Pancreas (tissue), 10 donors: ENCODE measurements at regions not wholly inside any gene's neighbourhood (a gene's known extent, or its start where the extent isn't known, plus 50 kb on each side); places are given as distances from the start of the nearest gene placed in this dataset.

Experiments
- ATAC-seq, 4 donors: fragments of 200-7000 bp; cut with Tn5 transposase; one replicate each; pipeline versions ENCODE4 v1.8.0 to v1.9.1; 2020; ENCODE audit warnings: mild to moderate bottlenecking in 4 of 4, moderate library complexity in 4 of 4
- DNase-seq, 6 donors: peaks; one replicate each; pipeline ENCODE4 v3.0.0-alpha.2; 2020
- FAIRE-seq: peaks from 2 replicates; lab custom pipeline; 2012; peaks lifted over from hg19 to GRCh38; lab: Jason Lieb, UNC
- H3K27ac ChIP-seq, 4 donors: fragments of 200-600 bp; sonication (generic); 1 replicate in 3 of 4; 2 replicates in 1 of 4; pipeline versions ENCODE4 v1.5.0 to v1.8.0; 2020
- H3K27me3 ChIP-seq, 4 donors: fragments of 200-600 bp; one replicate each; pipeline ENCODE4 v1.8.0; 2021
- H3K36me3 ChIP-seq, 3 donors: fragments of 200-600 bp; sonication (generic) in 1 of 3; one replicate each; pipeline versions ENCODE4 v1.5.0 to v1.8.0; 2020 to 2021
- H3K4me1 ChIP-seq, 3 donors: fragments of 200-600 bp; one replicate each; pipeline ENCODE4 v1.8.0; 2021
- H3K4me3 ChIP-seq, 4 donors: fragments of 200-600 bp; sonication (generic) in 2 of 4; one replicate each; pipeline versions ENCODE4 v1.5.0 to v1.8.0; 2020 to 2021
- H3K9me3 ChIP-seq, 4 donors: fragments of 200-600 bp; one replicate each; pipeline ENCODE4 v1.8.0; 2021
- WGBS, 2 donors: extraction: QIAGEN DNeasy Blood & Tissue Kit; methylation state at CpG; one replicate each; pipeline ENCODE4 v1.1.7; 2013; 5-methylcytosine and 5-hydroxymethylcytosine counted together
- intact Hi-C, 3 donors: fragments of 100-400 bp; cut with DNase I; formaldehyde crosslinking; loops; one replicate each; pipeline versions ENCODE4 v1.11.1 to v1.14.2; 2022
- TF ChIP-seq, protein P1 (sequence below), 4 donors: fragments of 200-600 bp; sonication (generic) in 3 of 4; IDR thresholded peaks; one replicate each; pipeline versions ENCODE4 v1.5.0 to v1.8.0; 2021; ENCODE audit warnings: antibody characterized with exemption in 4 of 4
- donor health status: healthy with polysubstance abuse.
- donor health status: DM: no; HTN: no; CAD: no; lungs with moderate emphysema.
- donor health status: DM: no; HTN: no; CAD: no.
- donor health status: control.
- donor health status: control.
- donor health status: Bipolar disorder and iron deficiency.
- donor health status: DM: yes; HTN: yes; CAD: no.
- donor health status: DM: no; HTN: no; CAD: no.
- donor health status: DM: no; HTN: no; CAD: no.
- donor health status: DM: yes; HTN: yes; CAD: no.

DNA sequence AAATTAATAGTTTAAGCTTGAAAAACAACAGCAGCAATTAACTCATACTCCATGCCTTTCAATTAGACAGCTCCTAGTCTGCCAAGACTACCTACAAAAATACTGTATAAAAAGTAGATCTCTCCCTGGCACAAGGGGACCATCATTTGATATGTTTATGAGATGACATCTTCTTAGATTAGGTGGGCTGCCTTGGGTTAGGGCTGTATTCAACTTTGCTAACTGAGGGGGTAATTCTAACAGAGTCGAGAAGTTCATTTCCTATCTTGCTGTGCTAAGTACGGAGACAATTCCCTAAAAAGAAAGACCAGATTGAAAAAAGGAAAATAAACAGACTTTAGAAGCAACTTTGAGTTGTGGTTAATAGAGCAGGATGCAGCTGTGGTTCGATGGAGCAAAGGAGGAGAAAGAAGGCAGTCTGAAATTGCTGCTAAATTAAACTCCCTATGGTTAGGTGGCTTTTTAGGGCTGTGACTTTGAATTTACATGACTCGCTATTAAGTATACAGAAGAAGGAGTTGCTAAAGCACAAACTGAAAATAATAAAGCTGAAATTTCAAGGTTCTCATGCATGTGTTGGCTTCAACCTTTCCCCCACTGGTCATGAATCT, 75.4 kb downstream of the CDC7 start:
- FAIRE-seq (no peak), DNase-seq (no peak), ATAC-seq (no peak)
- Histone ChIP-seq H3K4me1 (no peaks in the 10 kb centered on the region), H3K36me3 (no peaks in the 10 kb centered on the region), H3K4me3 (no peak overlapping the region), H3K9me3 (no peaks in the 10 kb centered on the region), H3K27ac (no peak overlapping the region), H3K27me3 (no peaks in the 10 kb centered on the region)
- TF ChIP-seq, protein P1, sequence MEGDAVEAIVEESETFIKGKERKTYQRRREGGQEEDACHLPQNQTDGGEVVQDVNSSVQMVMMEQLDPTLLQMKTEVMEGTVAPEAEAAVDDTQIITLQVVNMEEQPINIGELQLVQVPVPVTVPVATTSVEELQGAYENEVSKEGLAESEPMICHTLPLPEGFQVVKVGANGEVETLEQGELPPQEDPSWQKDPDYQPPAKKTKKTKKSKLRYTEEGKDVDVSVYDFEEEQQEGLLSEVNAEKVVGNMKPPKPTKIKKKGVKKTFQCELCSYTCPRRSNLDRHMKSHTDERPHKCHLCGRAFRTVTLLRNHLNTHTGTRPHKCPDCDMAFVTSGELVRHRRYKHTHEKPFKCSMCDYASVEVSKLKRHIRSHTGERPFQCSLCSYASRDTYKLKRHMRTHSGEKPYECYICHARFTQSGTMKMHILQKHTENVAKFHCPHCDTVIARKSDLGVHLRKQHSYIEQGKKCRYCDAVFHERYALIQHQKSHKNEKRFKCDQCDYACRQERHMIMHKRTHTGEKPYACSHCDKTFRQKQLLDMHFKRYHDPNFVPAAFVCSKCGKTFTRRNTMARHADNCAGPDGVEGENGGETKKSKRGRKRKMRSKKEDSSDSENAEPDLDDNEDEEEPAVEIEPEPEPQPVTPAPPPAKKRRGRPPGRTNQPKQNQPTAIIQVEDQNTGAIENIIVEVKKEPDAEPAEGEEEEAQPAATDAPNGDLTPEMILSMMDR (IDR thresholded peaks at IDR 0.05), result no peak
- intact Hi-C loops, result no loop called here
- WGBS, 2 donors, result 76 to 78% methylated on average over 4 of the region's 4 CpGs

DNA sequence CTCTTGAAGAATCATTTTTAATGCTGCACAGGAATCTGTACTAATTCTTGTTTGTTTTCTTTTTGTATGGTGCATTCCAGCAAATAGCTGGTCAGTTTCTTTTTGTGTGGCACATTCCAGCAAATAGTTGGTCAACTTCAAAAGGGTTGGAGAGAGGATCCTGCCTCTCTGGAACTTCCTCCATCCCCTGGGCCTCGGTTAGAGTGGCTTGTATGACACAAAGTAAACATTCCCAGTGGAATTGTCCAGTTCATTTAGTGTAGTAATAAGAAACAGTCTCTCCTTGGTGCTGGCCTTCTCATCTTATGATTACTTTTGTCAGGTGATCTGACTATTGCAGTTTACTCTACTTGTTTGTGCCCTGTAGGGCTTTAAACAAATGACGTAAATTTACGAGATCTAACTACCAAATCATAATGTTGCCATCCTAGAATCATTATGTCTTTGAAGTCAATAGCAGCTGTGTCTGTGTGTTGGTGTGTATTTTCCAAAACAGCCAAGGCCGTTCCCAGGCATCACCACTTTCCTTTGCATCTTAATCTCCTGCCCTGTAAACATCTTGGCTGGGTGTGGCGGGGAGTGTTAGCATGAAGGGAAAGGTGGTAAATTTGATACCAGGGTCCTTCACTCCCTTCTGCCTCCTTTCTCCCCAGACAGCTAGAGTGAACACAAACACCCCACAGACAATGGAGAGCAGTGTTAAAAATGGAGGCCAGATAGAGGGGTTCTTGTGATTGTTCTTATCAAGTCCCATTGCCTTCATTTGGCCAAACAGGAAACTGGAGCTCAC, 77.9 kb downstream of the CDC7 start:
- Histone ChIP-seq H3K27me3 (no peaks in the 10 kb centered on the region), H3K4me1 (no peaks in the 10 kb centered on the region), H3K27ac (no peak overlapping the region), H3K36me3 (no peaks in the 10 kb centered on the region), H3K4me3 (no peak overlapping the region), H3K9me3 (no peaks in the 10 kb centered on the region)
- no peak for FAIRE-seq
- 72 to 80% methylated on average over 5 of the region's 5 CpGs for WGBS, 2 donors
- intact Hi-C loops, result no loop called here
- ATAC-seq, result no peak
- DNase-seq, result no peak
- TF ChIP-seq, protein P1 (IDR thresholded peaks at IDR 0.05), result no peak

DNA sequence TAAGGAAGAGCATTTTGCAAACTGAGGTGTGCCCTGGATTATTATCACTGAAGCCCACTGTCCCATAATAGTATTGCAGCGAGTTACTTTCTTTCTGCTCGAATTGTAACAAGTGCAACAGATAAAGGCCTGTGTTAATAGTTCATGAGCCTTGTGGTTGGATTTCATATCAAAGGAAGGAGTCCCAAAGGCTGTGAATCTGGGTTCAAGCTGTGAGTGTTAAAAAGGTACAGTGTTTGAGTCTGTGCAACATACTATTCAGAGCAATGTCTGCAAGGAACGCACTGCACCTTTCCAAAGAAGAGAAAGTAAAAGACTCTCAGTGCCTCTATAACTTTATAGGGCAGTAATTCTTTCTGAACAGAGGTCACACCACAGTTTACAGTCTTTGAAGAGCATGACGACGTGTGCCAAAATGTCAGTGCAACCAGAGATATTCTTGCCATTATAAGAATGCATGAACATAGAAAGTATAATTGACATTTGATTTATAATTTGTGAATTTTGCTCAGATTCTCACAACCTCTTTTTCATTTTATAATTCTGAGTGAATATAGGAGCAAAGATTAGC, 79.1 kb downstream of the CDC7 start:
- Histone ChIP-seq H3K36me3 (no peaks in the 10 kb centered on the region), H3K4me1 (no peaks in the 10 kb centered on the region), H3K9me3 (no peaks in the 10 kb centered on the region), H3K4me3 (no peak overlapping the region), H3K27ac (no peak overlapping the region), H3K27me3 (no peaks in the 10 kb centered on the region)
- TF ChIP-seq, protein P1 (IDR thresholded peaks at IDR 0.05), result no peak
- intact Hi-C loops, result no loop called here
- 84 to 86% methylated on average over 5 of the region's 5 CpGs for WGBS, 2 donors
- no peak for DNase-seq
- FAIRE-seq, result peak; percentile 5
- no peak for ATAC-seq

DNA sequence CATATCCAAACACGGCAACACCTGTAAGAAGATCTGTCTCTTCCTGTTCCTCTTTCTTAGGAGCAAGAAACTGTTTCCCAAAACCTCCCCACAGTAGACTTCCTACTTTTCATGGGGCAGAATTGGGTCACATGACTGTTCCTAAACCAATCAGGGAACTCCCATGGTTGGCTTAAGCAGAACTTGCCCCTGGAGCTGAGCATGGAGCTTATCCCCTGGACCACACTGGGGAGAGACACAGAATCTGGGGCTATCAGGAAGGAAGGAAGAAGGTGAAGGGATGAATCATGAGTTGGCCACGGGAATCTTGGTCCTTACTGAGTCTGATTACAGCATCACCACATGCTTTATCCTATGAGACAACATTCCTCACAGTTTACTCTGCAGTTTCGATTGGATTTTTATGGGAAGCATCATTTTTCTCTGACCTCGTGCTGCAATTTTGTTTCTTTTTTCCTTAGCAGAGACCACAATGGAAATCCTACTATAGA, 81.8 kb downstream of the CDC7 start:
- Histone ChIP-seq H3K9me3 (no peaks in the 10 kb centered on the region), H3K36me3 (no peaks in the 10 kb centered on the region), H3K27me3 (no peaks in the 10 kb centered on the region), H3K4me1 (no peaks in the 10 kb centered on the region), H3K27ac (peak overlapping the region in 1 of 4 donors; percentile 22), H3K4me3 (no peak overlapping the region)
- 53 to 59% methylated on average over 4 of the region's 4 CpGs for WGBS, 2 donors
- DNase-seq (no peak), FAIRE-seq (no peak), ATAC-seq (peak in 3 of 4 donors; percentile 22 to 63 (median 50))
- TF ChIP-seq, protein P1 (IDR thresholded peaks at IDR 0.05), result no peak
- intact Hi-C loops, result no loop called here
